ENCODE measurements at regions not wholly inside any gene's neighbourhood (a gene's known extent, or its start where the extent isn't known, plus 50 kb on each side); places are given as distances from the start of the nearest gene placed in this dataset.

GRCh38 chr4:167469436-167469835 is 235.1 kb upstream of the SPOCK3 start:
- H2AFZ ChIP-seq (ENCODE audit: low read depth, low read length, poor library complexity, severe bottlenecking) = no peak overlapping the region
- CTCF ChIA-PET = no interaction called here
- no peaks in the 10 kb centered on the region for H3K36me3 ChIP-seq (ENCODE audit: control insufficient read depth in 1 of 2, insufficient read depth in 2 of 2, low read length in 2 of 2)
- H3K27ac ChIP-seq (ENCODE audit: low read depth, low read length) = no peak overlapping the region
- RAD21 ChIA-PET (ENCODE audit: low non-redundant PET in 1 of 2, low total read pairs in 2 of 2, uncharacterized antibody in 2 of 2, unreplicated experiment in 2 of 2) = interaction anchor here in 1 of 2 experiments (0.7 kb wide), 1 partner anchor 83 kb away, joined by 3 read pairs; no protein-coding TSS in a partner anchor
- intact Hi-C loops (cut with micrococcal nuclease) = no loop called here
- H3K9me3 ChIP-seq (ENCODE audit: control insufficient read depth in 1 of 2, insufficient read depth in 1 of 2, low read depth in 1 of 2, low read length in 2 of 2) = no peaks in the 10 kb centered on the region
- POLR2A ChIA-PET = no interaction called here
- no peak overlapping the region for H3K9ac ChIP-seq (ENCODE audit: low read length)
- ATAC-seq (no peak), DNase-seq (ENCODE audit: low read depth, low spot score) (no peak)
- no peaks in the 10 kb centered on the region for H3K79me2 ChIP-seq (ENCODE audit: insufficient read depth, low read length)
- no TSS peak for BruUV-seq (replicated peaks)
- H3K4me1 ChIP-seq (ENCODE audit: control insufficient read depth in 1 of 2, insufficient read depth in 2 of 2, low read length in 2 of 2) = no peaks in the 10 kb centered on the region
- H3K4me2 ChIP-seq (ENCODE audit: low read length) = no peak overlapping the region
- no peaks in the 10 kb centered on the region; the same call in 1 of the 2 replicates for H3K9me2 ChIP-seq (ENCODE audit: insufficient read depth)
- H3K4me3 ChIP-seq (replicated peaks in 1 of 2; ENCODE audit: low read depth in 1 of 2, low read length in 2 of 2) = no peak overlapping the region
- TF ChIP-seq SP1 (IDR thresholded peaks at IDR 0.05; ENCODE audit: low read depth) (no peak), SIN3A (IDR thresholded peaks at IDR 0.05; ENCODE audit: low read depth) (no peak), FOSL1 (IDR thresholded peaks at IDR 0.05; ENCODE audit: low read depth) (no peak), ZFX (IDR thresholded peaks at IDR 0.05) (no peak), EZH2phosphoT487 (IDR thresholded peaks at IDR 0.05; ENCODE audit: borderline replicate concordance) (no peak), SRF (IDR thresholded peaks at IDR 0.05; ENCODE audit: low read depth) (no peak), MAX (IDR thresholded peaks at IDR 0.05) (no peak), EGR1 (IDR thresholded peaks at IDR 0.05; ENCODE audit: low read depth) (no peak), JUND (IDR thresholded peaks at IDR 0.05) (no peak), CBX3 (IDR thresholded peaks at IDR 0.05; ENCODE audit: low read depth) (no peak), CTCF (IDR thresholded peaks at IDR 0.05 in 2 of 3, conservative IDR thresholded peaks at IDR 0.05 in 1 of 3; ENCODE audit: borderline replicate concordance in 1 of 3, insufficient read depth in 1 of 3, low read depth in 2 of 3, low read length in 2 of 3) (no peak), ATF3 (IDR thresholded peaks at IDR 0.05) (no peak), CEBPB (IDR thresholded peaks at IDR 0.05; ENCODE audit: low read depth) (no peak), ELF1 (IDR thresholded peaks at IDR 0.05; ENCODE audit: borderline replicate concordance, low read depth) (no peak), POLR2AphosphoS5 (IDR thresholded peaks at IDR 0.05; ENCODE audit: low read depth, low read length) (no peak), YY1 (IDR thresholded peaks at IDR 0.05; ENCODE audit: extremely low read depth, insufficient replicate concordance, low read depth, low read length) (no peak), TCF7L2 (IDR thresholded peaks at IDR 0.05; ENCODE audit: borderline replicate concordance, extremely low read depth, insufficient read depth, insufficient read length) (no peak), POLR2A (IDR thresholded peaks at IDR 0.05; ENCODE audit: borderline replicate concordance, extremely low read depth, insufficient read depth, insufficient read length) (no peak)
- no peaks in the 10 kb centered on the region for H3K27me3 ChIP-seq (ENCODE audit: insufficient read depth, low read length)
- no peaks in the 10 kb centered on the region for H4K20me1 ChIP-seq (ENCODE audit: insufficient read depth)

Measured in HCT116 (cell line).